ENCODE measurements at regions not wholly inside any gene's neighbourhood (a gene's known extent, or its start where the extent isn't known, plus 50 kb on each side); places are given as distances from the start of the nearest gene placed in this dataset.
"Not testable (repeated sequence)": the region's sequence is repeated elsewhere in the genome, so short reads cannot be mapped to it uniquely, and the experiment has no call there.

DNA sequence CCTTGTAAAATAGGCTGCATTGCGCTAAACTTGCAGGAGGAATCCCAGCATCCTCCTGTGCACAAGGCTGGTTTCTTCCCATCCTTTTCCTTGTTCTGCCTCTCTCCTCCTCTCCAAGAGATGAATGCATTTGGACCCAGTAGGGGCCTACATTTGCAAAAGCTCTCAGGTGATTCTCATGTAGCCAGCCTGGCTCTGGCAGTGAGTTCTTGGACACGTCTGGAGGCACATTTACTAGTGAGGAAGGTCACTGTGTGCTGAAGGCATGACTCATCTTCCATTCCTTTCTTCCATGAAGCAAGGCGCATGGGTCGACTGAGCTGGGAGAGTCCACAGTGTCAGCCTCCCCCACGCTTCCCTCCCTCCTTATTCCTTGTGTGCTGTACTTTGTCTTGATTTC, 73.8 kb upstream of the KRTAP5-11 start:
- H3K27ac ChIP-seq (ENCODE audit: insufficient read depth, low read depth, low read length); H3K36me3 ChIP-seq (ENCODE audit: control insufficient read depth in 2 of 2, extremely low read depth in 1 of 2, insufficient read depth in 2 of 2, low read length in 2 of 2); H3K9me3 ChIP-seq (replicated peaks; ENCODE audit: control insufficient read depth, insufficient read depth, low read length); H3K4me2 ChIP-seq (ENCODE audit: insufficient read depth, low read length); H3K4me3 ChIP-seq (replicated peaks in 1 of 3; ENCODE audit: insufficient read depth in 1 of 3, low read depth in 1 of 3, low read length in 3 of 3); POLR2A ChIA-PET; intact Hi-C loops (cut with micrococcal nuclease); H4K20me1 ChIP-seq (replicated peaks; ENCODE audit: control insufficient read depth, extremely low read depth, insufficient read depth, low read length); H3K9me1 ChIP-seq (replicated peaks; ENCODE audit: control insufficient read depth, extremely low read depth, insufficient read depth, low read length); H2AFZ ChIP-seq (ENCODE audit: low read depth, low read length); H3K27me3 ChIP-seq (ENCODE audit: control insufficient read depth in 2 of 2, insufficient read depth in 2 of 2, low read length in 2 of 2); CTCF ChIA-PET; H3K79me2 ChIP-seq (ENCODE audit: control insufficient read depth, insufficient read depth, low read length); dilution Hi-C loops (cut with MboI; ENCODE audit: extremely low pct_ligation_motif_present, low sequenced_read_pairs); H3K9ac ChIP-seq (replicated peaks; ENCODE audit: extremely low read depth, insufficient read depth, low read length); FAIRE-seq; H3K4me1 ChIP-seq (ENCODE audit: control insufficient read depth, extremely low read depth, insufficient read depth, low read length); BruUV-seq (replicated peaks); DNase-seq (ENCODE audit: low read depth, low spot score): not testable (repeated sequence)

DNA sequence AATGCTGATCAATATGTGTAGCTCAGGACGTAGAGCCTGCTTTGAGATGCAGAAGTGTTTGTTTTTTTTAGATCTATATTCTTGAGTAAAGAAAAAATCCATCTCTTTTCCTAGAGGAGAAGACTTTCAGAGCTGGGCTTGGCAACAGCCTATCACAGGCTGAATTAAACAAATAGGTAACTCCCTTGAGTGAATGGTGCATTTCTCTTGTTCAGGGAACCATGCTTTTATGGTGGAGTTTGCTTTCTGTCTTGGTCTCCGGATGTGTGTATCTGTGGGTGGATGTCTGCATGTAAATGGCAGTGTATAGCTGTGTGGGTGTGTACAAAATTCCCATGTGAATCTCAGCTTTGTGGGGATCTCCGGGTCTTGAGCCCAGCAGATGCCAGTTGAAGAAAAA, 82.3 kb upstream of the KRTAP5-11 start:
- H3K27ac ChIP-seq (ENCODE audit: insufficient read depth, low read depth, low read length); H4K20me1 ChIP-seq (replicated peaks; ENCODE audit: control insufficient read depth, extremely low read depth, insufficient read depth, low read length); dilution Hi-C loops (cut with MboI; ENCODE audit: extremely low pct_ligation_motif_present, low sequenced_read_pairs); FAIRE-seq; H3K9me1 ChIP-seq (replicated peaks; ENCODE audit: control insufficient read depth, extremely low read depth, insufficient read depth, low read length); H3K9me3 ChIP-seq (replicated peaks; ENCODE audit: control insufficient read depth, insufficient read depth, low read length); CTCF ChIA-PET; H3K4me1 ChIP-seq (ENCODE audit: control insufficient read depth, extremely low read depth, insufficient read depth, low read length); H3K9ac ChIP-seq (replicated peaks; ENCODE audit: extremely low read depth, insufficient read depth, low read length); H3K79me2 ChIP-seq (ENCODE audit: control insufficient read depth, insufficient read depth, low read length); H3K4me2 ChIP-seq (ENCODE audit: insufficient read depth, low read length); H3K4me3 ChIP-seq (replicated peaks in 1 of 3; ENCODE audit: insufficient read depth in 1 of 3, low read depth in 1 of 3, low read length in 3 of 3); POLR2A ChIA-PET; H2AFZ ChIP-seq (ENCODE audit: low read depth, low read length); H3K27me3 ChIP-seq (ENCODE audit: control insufficient read depth in 2 of 2, insufficient read depth in 2 of 2, low read length in 2 of 2); intact Hi-C loops (cut with micrococcal nuclease); DNase-seq (ENCODE audit: low read depth, low spot score); H3K36me3 ChIP-seq (ENCODE audit: control insufficient read depth in 2 of 2, extremely low read depth in 1 of 2, insufficient read depth in 2 of 2, low read length in 2 of 2); BruUV-seq (replicated peaks): not testable (repeated sequence)

- CTCF ChIA-PET; intact Hi-C loops (cut with micrococcal nuclease); FAIRE-seq: not testable (repeated sequence)
These were observed 115.4 kb upstream of the KRTAP5-11 start for GRCh38 chr11:71698110-71698509.

DNA sequence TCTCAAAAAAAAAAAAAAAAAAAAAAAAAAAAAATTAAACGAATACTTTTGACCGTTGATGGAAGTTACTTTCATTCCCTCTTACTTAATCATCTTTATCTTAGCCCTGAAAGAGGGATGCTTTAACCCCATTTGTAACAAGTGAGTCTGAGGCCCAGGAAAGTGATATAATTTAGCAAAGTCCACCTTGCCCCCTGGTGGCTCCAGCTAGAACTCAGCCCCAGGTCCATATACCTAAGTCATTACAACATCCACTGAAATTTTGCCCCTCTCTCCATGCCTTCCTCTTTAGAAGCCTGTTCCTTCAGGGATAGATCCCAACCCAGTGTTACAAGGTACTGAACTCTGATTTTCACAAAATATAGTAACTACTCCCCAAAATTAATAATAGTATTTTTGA, 116.3 kb upstream of the KRTAP5-11 start:
- H2AFZ ChIP-seq (ENCODE audit: low read depth, low read length); H3K4me3 ChIP-seq (replicated peaks in 1 of 3; ENCODE audit: insufficient read depth in 1 of 3, low read depth in 1 of 3, low read length in 3 of 3); CTCF ChIA-PET; dilution Hi-C loops (cut with MboI; ENCODE audit: extremely low pct_ligation_motif_present, low sequenced_read_pairs); FAIRE-seq; H3K27ac ChIP-seq (ENCODE audit: insufficient read depth, low read depth, low read length); H4K20me1 ChIP-seq (replicated peaks; ENCODE audit: control insufficient read depth, extremely low read depth, insufficient read depth, low read length); POLR2A ChIA-PET; DNase-seq (ENCODE audit: low read depth, low spot score); BruUV-seq (replicated peaks); H3K27me3 ChIP-seq (ENCODE audit: control insufficient read depth in 2 of 2, insufficient read depth in 2 of 2, low read length in 2 of 2); H3K9me1 ChIP-seq (replicated peaks; ENCODE audit: control insufficient read depth, extremely low read depth, insufficient read depth, low read length); H3K36me3 ChIP-seq (ENCODE audit: control insufficient read depth in 2 of 2, extremely low read depth in 1 of 2, insufficient read depth in 2 of 2, low read length in 2 of 2); H3K9ac ChIP-seq (replicated peaks; ENCODE audit: extremely low read depth, insufficient read depth, low read length); H3K79me2 ChIP-seq (ENCODE audit: control insufficient read depth, insufficient read depth, low read length); intact Hi-C loops (cut with micrococcal nuclease); H3K4me1 ChIP-seq (ENCODE audit: control insufficient read depth, extremely low read depth, insufficient read depth, low read length); H3K9me3 ChIP-seq (replicated peaks; ENCODE audit: control insufficient read depth, insufficient read depth, low read length); H3K4me2 ChIP-seq (ENCODE audit: insufficient read depth, low read length): not testable (repeated sequence)

More at GRCh38 chr11:71698110-71698509, 115.4 kb upstream of the KRTAP5-11 start:
- DNase-seq (ENCODE audit: low read depth, low spot score); H3K36me3 ChIP-seq (ENCODE audit: control insufficient read depth in 2 of 2, extremely low read depth in 1 of 2, insufficient read depth in 2 of 2, low read length in 2 of 2); H3K4me1 ChIP-seq (ENCODE audit: control insufficient read depth, extremely low read depth, insufficient read depth, low read length); POLR2A ChIA-PET; H3K27ac ChIP-seq (ENCODE audit: insufficient read depth, low read depth, low read length); H3K9me1 ChIP-seq (replicated peaks; ENCODE audit: control insufficient read depth, extremely low read depth, insufficient read depth, low read length); H3K27me3 ChIP-seq (ENCODE audit: control insufficient read depth in 2 of 2, insufficient read depth in 2 of 2, low read length in 2 of 2); H2AFZ ChIP-seq (ENCODE audit: low read depth, low read length); dilution Hi-C loops (cut with MboI; ENCODE audit: extremely low pct_ligation_motif_present, low sequenced_read_pairs); H3K4me3 ChIP-seq (replicated peaks in 1 of 3; ENCODE audit: insufficient read depth in 1 of 3, low read depth in 1 of 3, low read length in 3 of 3); H4K20me1 ChIP-seq (replicated peaks; ENCODE audit: control insufficient read depth, extremely low read depth, insufficient read depth, low read length); H3K9ac ChIP-seq (replicated peaks; ENCODE audit: extremely low read depth, insufficient read depth, low read length); H3K9me3 ChIP-seq (replicated peaks; ENCODE audit: control insufficient read depth, insufficient read depth, low read length); BruUV-seq (replicated peaks); H3K4me2 ChIP-seq (ENCODE audit: insufficient read depth, low read length); H3K79me2 ChIP-seq (ENCODE audit: control insufficient read depth, insufficient read depth, low read length): not testable (repeated sequence)

Data from endothelial cell of umbilical vein (primary cell).